HG02870 (cell line): ENCODE measurements at regions not wholly inside any gene's neighbourhood (a gene's known extent, or its start where the extent isn't known, plus 50 kb on each side); places are given as distances from the start of the nearest gene placed in this dataset.
"Not testable (repeated sequence)": the region's sequence is repeated elsewhere in the genome, so short reads cannot be mapped to it uniquely, and the experiment has no call there.

Experiments
- ATAC-seq: cut with Tn5 transposase; IDR thresholded peaks from one replicate; pipeline ENCODE4 v1.9.1; 2021; ENCODE audit warnings: mild to moderate bottlenecking, moderate library complexity; ENCODE audit not compliant: unreplicated experiment

GRCh38 chr5:27093279-27093678 is 54.9 kb upstream of the CDH9 start:
- no peak for ATAC-seq

- no peak for ATAC-seq
Observed at GRCh38 chr5:27091858-27092257, 53.5 kb upstream of the CDH9 start.

- ATAC-seq = not testable (repeated sequence)
Observed at GRCh38 chr5:27088822-27089221, 50.4 kb upstream of the CDH9 start.
